Fibroblast of skin of scalp (primary cell): ENCODE measurements at regions not wholly inside any gene's neighbourhood (a gene's known extent, or its start where the extent isn't known, plus 50 kb on each side); places are given as distances from the start of the nearest gene placed in this dataset.
"Not testable (repeated sequence)": the region's sequence is repeated elsewhere in the genome, so short reads cannot be mapped to it uniquely, and the experiment has no call there.

Experiments
- DNase-seq: peaks from one replicate; pipeline ENCODE4 v3.0.0-alpha.2; 2013

DNA sequence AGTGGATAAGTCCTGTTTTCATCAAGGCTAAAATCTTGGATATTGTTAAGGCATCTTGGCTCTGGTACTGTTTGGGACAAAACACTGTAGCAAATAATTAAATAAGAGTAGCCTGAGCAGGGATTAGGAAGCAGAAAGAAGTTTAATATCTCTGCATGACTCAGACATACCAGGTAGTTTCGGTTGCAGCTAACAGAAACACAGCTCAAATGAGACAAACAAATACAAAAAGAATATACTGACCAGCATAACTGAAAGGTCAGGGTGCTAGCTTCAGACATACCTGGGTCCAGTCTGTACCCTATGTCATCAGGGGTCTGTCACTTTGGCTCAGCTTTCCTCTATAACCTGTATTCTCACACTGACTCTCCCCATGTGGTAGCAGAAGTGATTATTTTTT is 156.4 kb upstream of the MAP3K1 start:
- DNase-seq, result no peak

DNA sequence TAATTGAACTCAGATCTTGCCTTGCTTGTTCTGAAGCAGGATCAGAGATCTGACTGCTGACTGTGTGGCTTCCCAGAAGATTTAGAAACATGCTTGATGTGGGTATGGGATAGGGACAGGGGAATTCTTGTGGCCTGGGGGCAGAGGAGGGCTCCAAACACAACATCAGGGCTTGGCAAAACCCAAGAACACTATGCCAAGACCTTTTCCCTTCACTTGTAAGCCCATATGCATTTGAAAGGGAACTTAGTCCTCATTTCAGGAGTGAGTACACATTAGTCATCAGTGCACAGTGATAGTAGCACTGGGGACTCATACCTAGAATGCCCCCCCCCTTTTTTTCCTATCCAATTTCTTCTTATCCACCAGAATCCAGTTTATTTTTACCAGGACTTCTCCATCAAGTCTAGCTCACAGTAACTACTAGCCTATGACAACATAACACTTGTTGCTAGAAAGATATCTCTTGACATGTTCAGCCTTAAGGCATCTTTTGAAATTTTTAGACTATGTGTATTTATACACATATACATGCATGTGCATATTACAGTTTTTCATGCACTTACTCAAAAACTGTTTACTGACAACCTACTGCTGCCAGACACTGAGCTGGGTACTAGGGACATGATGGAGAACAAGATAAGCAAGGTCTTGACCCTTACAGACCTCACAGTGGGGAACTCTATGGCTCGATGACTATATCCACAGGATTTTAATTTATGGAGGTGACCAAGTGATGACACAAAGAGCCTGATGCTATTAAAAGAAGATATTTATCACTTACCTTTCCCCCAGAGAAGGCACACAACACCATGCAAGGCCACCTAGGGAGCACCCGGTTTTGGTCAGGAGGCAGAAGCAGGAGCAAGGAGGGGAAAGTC is 158.3 kb upstream of the MAP3K1 start:
- peak; percentile 42 for DNase-seq

DNA sequence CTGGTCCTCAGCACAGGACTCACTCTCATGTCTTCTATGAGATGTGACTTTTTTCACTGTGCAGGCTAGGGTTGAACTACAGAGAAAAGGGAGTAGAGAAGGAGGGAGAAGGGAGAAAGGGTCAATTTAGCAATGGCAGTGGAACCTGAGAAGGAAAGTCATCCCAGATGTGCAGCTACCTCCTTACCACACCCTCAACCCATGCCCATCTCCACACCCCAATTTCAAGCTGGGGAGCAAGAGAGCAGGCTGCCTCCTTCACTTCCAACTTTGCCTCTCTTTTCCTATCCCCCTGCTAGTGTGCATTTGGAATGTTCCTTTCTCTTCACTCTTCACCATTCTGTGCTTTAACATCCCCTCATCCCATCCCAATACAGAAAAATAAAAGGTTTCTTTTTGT is 163.5 kb upstream of the MAP3K1 start:
- DNase-seq, result no peak

DNA sequence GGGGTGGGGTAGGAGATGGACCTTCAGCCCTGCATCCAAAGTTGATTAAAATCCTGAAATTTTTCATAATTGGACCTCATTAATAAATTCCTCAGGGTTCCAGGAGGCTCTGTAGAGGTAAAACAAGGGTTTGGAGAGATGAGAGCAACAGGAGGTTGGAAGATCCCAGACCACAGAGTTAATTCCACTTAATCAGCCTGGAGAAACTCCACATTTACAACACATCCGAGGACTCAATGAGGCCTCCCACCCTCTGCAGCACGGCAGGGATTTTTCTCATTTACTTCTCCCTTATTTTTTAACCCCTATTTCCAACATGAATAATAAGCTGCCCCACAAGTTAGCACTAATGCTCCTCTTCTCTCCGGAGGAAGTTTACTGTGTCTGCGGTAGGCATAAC is 165.0 kb upstream of the MAP3K1 start:
- DNase-seq, result no peak

- peak; percentile 89 for DNase-seq
Observed at GRCh38 chr5:56649569-56649968, 165.8 kb upstream of the MAP3K1 start.

DNA sequence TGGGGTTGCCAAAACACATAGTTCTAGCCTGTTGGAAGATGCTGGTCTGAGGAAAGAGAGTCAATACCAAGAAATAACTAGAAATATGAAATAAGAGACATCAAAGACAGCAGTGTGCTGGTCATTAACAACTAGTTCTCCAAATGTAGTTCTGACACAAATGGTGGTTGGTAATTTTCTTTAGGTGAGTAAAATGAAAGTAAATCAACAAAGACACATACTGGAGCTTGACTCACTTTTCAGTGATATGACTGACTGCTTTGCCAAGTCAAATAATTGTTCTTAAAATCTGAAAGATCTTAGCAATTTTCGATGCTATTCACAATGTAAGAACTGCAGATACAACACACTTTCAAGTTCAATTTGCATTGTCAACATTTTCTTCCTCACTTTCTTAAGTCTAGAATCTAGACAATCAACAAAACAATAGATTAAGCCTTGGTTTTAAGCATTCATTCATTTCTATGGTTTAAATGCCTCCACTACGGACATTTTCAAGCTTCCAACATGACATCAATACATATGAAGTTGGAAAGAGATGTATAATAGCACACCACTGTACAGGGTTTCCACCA is 166.8 kb upstream of the MAP3K1 start:
- no peak for DNase-seq

DNA sequence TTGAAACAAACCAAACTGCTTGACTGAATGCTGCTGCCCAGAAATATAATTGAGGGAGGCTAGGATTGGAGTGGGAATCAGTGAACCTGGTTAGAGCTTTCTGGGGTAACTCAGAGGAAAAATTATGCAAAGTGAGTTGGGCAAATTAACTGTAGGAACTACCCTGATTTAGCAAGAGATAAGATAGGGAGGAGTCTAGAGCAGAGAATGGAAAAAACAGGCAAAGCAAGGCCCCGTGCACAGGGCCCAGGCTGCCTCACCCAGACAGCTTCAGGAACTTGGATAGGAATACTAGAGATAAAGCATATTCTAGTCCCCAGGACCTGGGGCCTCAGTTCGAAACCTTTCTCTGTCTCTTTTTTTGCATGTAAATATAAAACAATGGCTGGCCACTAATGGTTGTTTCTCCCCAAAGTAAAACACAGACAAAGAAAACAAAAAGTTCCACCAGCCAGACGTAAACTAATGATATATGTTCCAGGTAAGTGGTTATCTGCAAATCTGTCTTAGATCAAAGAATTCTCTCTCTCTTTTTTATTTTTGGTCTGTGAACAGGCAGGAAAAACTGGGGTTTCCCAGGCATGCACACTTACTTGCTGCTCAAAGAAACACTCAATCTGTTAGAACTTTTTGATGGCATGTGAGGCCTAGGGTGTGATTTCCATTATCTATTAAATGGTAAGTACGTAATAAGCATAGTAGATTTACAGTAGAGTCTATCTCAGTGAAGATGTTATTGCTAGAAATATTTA is 168.1 kb upstream of the MAP3K1 start:
- no peak for DNase-seq

- DNase-seq, result no peak
Observed at GRCh38 chr5:56641635-56642260, 173.6 kb upstream of the MAP3K1 start.

DNA sequence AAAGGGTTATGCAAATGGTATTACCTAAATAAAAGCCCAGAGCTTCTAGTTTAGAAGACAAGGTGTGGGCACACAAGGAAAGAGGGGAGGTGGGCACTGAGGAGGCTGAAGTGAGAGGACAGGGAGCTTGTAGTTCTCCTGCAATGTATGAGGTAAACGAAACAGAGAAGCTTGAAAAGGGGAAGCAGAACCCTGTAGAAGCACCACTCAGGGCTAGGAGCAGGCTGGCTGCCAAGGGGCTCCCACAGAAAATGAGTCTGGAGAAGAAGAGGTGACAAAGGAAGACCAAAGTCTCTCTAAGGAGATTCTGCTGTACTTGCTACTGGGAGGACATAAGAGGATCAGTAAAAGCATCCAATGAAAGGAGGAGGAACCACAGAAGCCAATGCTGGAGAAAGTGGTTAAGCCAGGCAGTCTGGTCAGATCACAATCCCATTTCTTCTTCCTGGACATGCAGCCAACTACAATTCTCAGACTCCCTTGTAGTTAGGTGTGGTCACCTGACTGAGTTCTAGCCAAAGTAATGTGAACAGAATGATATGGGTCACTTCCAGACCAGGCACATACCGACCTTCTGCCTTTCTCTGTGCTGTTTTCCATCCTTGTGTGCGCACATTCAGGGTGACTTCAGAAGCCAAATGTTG is 174.5 kb upstream of the MAP3K1 start:
- DNase-seq, result no peak

DNA sequence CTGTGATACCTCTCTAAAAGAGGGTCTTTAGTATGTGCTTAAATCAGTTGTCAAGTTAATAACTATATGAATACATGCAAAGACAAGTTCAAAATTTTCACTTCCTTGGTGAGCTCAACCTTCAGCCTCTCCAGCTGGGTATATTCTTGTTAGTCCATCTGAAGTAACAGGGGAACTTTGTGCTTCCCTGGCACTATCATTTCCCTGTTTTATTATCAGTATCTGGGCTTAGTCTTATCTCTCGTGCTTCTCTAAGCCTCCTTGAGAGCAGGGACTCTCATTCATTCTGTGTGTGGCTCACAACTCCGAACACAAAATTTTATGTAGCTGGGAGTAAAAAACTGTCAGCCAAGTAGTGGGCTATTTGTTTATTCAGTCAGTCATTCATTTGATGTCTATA is 175.9 kb upstream of the MAP3K1 start:
- DNase-seq, result no peak

DNA sequence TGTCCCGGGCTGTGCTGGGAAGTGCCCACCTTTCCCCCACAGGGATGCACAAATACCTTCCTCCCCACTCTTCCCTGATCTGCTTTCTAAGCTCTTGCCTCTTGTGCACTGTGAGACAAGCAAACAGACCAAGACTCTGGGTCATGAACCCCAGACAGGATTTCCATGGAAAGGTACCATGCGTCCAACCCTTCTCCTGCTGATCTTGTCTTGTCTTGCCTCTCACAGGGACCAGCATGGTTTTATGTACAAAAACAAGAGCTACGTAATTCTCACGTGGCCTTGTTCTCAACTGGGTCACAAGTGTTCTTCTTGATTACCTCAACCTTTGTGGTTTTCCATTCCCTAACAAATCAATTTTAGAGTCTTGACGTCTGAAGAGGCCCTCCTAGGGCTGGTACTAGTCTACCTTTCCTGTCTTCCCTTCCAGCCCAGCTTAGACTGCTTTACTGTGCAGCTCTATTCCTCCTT is 176.5 kb upstream of the MAP3K1 start:
- DNase-seq, result no peak

GRCh38 chr5:56638061-56638621 is 177.2 kb upstream of the MAP3K1 start:
- DNase-seq, result no peak

DNA sequence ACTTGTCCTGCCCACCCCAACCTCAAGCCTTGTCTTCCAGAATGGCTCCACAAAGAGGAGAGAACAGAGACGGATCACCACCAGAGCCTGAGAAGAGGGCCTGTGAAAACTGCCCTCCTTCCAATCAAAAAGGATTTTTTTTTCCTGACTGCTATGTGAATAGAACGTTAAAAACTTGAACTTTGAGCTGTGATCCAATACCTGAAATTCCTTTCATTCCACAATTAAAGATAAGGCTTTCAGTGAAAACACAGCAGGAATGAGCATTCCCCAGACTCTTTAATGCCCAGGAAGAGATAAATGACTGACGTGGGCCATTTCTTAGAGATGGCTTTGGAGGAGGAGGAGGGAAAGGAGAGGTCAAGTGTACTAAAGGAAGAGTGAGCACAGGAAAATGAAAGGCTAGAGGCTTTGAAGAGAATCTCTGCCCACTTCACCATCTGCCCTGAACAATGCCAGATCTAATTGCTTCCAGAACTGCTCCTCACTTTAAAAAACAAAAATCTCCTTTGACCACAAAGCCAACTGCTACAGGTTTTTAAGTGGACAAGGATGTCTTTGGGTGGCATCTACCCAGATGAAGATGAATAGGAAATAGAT is 177.9 kb upstream of the MAP3K1 start:
- DNase-seq, result peak; percentile 40

GRCh38 chr5:56633950-56634349 is 181.4 kb upstream of the MAP3K1 start:
- peak; percentile 33 for DNase-seq

- no peak for DNase-seq
Observed at GRCh38 chr5:56632939-56633338, 182.4 kb upstream of the MAP3K1 start.

GRCh38 chr5:56632199-56632598 is 183.2 kb upstream of the MAP3K1 start:
- DNase-seq, result no peak

DNA sequence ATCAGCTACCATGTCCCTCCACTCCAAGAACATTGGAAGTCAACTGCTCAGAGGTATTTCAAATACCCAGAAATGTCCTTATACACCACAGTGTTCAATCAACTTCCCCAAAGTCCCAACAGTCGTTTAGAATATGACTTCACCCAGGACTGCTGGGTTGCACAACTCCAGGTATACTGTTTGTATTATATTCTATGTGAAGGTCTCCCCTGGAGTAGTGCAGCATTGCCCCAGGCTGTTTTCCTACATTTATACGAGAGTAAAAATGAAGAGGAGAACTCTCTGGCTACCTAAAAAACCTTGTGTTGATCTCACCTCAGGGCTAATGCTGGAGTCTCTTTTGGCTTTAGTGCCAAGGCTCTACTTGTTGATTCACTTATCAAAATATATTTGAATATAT is 183.6 kb upstream of the MAP3K1 start:
- no peak for DNase-seq

DNA sequence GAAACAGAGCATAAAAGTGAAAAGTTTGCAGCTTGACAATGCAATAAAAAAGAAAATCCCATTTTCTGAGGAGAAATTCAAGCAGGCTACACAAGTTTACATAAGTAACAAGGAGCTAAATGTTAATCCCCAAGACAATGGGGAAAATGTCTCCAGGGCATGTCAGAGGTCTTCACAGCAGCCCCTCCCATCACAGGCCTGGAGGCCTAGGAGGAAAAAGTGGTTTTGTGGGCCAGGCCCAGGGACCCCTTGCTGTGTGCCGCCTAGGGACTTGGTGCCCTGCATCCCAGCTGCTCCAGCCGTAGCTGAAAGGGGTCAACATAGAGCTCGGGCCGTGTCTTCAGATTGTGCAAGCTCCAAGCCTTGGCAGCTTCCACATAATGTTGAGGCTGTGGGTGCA is 186.7 kb upstream of the MAP3K1 start:
- DNase-seq, result not testable (repeated sequence)

DNA sequence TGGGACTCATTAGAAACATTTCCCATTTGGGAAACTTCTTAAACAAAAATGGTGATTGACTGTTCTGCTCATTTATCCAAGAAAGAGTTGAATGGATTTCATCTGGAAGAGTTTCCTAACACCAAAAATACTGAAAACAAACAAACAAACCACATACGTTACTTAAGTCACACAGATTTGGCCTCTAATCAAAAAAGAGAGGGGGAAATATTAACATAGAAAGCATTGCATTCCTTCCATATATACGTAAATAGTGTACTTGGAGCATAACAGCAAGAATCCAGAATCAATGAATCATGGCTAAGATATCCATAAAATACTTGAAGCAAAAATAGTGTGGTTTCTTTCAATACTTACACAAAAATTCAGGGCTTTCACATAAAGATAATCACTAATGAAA is 189.8 kb upstream of the MAP3K1 start:
- peak; percentile 98 for DNase-seq

- DNase-seq, result peak; percentile 27
Observed at GRCh38 chr5:56624751-56625150, 190.6 kb upstream of the MAP3K1 start.

DNA sequence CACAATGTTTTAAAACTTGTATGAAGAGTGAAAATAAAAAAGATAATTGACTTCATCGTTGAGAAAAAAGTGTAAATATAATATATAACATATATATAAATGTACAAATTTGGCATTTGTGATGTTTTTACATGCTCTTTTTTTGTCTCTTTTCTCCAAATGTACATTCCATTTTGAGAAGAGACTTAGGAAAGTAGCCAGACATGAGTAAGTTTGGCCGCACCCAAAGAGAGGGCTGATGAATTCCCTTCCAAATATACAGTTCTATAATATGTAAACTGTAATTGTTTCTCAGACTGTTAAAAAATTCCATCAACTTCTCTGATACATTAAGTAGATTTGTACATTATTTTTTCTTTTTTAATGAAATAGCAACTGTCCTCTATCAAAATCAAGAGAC is 193.2 kb upstream of the MAP3K1 start:
- DNase-seq, result peak; percentile 65
